Sigmoid colon (tissue), 4 donors: ENCODE measurements at regions not wholly inside any gene's neighbourhood (a gene's known extent, or its start where the extent isn't known, plus 50 kb on each side); places are given as distances from the start of the nearest gene placed in this dataset.

Experiments used
- EP300 ChIP-seq, 4 donors: sonication (generic); formaldehyde crosslinking; IDR thresholded peaks; one replicate each; pipeline ENCODE4 v1.6.1; 2017; ENCODE audit warnings: antibody characterized with exemption in 4 of 4
- POLR2A ChIP-seq, 2 donors: fragments of 450-650 bp; IDR thresholded peaks; one replicate each; pipeline ENCODE4 v1.6.1; 2016; ENCODE audit warnings: antibody characterized with exemption in 2 of 2, mild to moderate bottlenecking in 2 of 2, moderate library complexity in 2 of 2

GRCh38 chr12:46507766-46508165, 135.2 kb upstream of the SLC38A2 start:
- no peak for TF ChIP-seq POLR2A (IDR thresholded peaks at IDR 0.05)
- TF ChIP-seq EP300 (IDR thresholded peaks at IDR 0.05): no peak
